Mucosa of gallbladder (tissue), 1 donor: ENCODE measurements at regions not wholly inside any gene's neighbourhood (a gene's known extent, or its start where the extent isn't known, plus 50 kb on each side); places are given as distances from the start of the nearest gene placed in this dataset.

Experiments
- DNase-seq: peaks from one replicate; pipeline ENCODE4 v3.0.0-alpha.2; 2020; ENCODE audit warnings: low spot score
- donor health status: DM: no; HTN: no; CAD: no.

DNA sequence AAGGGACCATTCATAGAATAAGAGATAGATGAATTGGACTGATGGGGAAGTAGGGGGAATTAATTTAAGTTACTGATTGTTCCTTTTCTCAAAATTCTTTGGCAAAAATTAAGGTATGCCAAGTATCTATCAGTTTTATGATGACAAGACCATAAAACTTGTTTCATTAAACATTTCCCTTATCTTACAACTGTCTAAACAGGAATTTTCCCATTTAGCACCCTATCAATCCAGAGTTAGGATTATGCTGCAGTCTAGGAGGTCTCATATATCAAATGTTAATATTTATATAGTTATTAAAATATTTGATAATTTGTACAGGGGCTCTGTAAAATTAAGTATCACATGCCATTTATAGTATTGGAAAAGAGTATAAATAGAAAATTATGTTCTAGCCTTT lies 51.5 kb upstream of the ARID1B start:
- DNase-seq: no peak

DNA sequence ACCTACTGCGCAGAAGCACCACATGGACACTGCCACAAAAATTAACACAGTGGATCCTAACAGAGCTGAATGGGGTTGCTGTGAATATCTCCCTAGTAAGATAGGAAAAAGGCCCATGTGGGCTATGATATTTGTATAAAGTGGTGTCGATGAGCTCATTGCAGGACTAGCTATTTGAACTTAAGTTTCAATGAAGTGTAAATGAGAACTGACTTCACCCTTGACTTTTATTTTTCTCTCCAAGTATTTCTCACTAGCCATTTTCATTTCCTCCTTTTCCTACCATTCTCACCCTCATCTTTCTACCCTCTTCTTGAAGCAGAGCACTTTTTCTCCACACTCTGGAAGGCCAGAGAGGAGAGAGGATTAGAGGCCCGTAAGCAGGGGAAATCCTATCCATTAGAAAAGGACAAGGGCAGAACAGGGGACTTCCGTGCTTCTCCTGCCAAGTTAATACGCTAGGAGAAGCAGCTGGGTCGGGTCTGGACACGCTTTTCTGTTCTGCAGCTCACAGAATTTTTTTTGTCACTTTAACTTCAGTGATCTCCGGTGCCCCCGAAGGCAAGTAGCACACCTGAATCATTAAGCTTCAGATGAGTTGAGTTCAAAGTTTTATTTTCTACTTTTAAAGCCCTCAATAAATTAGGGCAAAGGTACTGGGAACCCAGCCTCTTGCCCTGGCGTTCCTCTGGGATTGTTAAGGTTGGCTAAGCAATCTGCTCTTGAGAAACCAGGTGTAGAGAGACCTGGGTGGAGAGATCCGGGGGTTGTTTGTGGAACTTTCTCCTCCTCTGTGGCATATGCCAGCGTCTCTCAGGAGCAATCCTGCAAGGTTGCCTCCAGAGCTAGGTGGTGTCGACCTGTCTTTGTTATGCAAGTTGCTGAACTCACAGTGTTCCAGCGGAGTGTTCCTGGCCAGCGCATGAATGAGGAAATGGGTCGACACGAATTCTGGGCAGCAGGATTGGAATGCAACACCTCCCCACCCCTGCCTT lies 56.2 kb upstream of the ARID1B start:
- peak; percentile 62 for DNase-seq

DNA sequence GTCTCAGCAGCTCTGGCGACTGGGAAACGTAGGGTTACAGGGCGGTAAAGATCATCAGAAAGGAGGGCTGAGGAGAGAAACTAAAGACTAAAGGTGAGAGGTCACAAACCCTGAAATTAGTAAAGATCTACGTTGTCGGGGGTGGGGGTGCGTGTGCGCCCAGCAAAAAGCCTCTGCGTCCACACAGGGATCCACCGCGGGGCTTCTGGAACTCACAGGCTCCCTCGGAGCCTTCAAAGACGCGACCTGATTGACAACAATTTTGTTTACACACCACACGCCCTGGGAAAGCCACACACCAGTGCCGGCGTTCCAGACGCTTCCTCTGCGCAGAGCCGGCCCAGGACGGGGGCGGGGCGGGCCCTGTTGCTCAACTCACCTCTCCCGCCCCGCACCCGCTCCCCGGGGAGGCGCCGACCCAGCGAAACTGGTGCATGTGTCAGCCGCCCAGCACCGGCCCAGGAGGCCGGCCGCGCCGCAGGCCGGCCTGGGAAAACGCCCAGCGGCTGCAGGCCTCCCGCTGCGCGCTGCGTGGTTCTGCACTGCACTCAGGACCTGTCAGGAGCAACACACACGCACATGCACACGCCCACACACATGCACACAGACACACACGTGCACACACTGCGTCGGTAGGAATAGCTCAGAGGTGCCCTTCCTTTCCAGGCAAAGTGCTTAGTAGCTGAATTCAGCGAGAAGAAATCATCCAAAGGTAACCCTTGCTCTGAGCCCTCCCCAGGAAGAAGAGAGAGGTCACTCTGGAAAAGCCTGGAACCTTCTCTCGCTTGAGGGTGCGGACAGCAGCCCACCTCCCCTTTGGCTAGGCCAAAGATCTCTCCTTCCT lies 57.2 kb upstream of the ARID1B start:
- peak; percentile 96 for DNase-seq

DNA sequence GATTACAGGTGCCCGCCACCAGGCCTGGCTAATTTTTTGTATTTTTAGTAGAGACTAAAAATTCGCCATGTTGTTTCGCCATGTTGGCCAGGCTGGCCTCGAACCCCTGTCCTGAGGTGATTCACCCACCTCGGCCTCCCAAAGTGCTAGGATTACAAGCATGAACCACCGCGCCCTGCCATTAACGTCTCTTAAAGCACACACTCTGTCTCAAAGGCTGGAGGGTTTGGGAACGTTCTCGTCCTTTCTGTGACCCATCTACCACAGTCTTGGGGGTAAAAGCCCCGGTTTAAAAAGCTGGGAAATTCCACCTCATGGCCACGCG lies 57.8 kb upstream of the ARID1B start:
- no peak for DNase-seq

DNA sequence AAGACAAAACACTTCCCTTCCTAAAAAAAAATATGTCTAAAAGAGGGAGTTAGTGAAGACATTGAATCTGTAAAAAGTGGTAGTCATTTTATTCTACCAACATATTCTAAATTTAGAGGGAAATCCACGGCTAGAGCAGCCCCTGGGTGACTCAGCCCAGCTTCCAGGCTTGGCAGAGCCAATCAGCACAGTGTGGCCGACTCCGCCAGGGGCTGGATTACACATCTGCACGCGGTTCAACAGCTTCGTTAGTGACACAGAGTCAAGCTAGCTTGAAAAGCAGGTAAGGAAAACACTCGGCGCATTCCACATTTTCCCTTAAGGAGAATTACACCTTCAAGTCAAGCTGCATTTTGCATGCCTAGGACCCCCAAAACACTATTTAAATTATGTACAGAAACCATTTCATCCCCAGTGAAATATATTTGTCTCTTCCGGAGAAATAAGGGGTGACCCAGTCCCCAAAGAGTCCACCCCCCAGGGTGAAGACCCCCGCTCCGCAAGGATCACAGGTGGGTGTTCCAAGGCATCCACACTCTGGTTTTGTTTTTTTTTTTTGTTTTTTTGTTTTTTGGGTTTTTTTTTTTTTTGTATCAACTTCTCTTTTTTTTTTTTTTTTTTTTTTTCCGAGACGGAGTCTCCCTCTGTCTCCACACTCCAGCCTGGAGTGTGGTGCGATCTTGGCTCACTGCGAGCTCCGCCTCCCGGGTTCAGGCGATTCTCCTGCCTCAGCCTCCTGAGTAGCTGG lies 58.4 kb upstream of the ARID1B start:
- DNase-seq: peak; percentile 38

DNA sequence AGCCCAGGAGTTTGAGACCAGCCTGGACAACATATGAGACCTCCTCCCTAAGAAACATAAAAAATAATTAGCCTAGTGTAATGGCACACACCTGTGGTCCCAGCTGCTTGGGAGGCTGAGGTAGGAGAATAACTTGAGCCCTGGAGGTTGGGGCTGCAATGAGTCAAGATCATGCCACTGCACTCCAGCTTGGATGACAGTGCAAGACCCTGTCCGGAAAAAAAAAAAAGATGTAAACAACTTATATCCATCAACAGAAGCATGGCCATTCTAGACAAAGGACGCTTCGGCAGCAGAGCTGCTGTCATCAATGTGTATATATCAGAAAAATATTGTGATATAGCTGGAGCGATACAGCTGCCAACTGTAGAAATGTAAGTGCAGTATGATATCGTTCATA lies 59.6 kb upstream of the ARID1B start:
- no peak for DNase-seq

DNA sequence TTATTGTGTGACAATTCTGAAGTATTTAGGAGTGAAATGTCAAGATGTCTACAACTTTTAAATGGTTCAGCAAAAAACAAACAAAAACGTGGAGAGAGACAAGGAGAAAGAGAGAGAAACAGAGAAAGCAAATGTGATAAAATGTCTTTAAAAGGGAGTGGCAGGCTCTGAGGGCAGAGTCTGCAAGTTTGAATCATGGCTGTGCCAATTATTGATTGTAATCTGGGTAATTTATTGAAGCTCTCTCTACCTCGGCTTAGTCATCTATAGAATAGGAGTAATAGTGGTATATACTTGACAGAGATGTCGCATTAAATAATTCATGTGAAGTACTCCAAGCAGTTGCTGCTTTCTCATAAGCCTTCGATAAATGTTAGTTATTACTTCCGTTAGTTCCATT lies 61.3 kb upstream of the ARID1B start:
- DNase-seq: no peak

DNA sequence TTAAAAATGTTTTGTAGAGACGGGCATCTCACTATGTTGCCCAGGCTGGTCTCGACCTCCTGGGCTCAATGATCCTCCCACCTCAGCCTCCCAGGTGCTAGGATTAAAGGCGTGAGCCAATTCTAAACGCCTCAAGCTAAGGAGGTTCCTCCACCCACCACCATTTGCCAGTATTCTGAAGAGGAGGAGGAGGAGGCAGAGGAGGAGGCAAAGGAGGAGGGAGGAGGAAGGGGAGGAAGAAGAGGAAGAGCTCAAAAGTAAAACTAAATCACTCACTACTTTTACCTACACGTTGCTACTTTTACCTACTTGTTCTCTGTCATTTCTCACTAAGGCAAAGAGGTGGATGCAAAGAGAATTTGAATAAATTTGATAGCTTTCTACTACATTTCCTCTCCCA lies 63.6 kb upstream of the ARID1B start:
- DNase-seq: no peak

DNA sequence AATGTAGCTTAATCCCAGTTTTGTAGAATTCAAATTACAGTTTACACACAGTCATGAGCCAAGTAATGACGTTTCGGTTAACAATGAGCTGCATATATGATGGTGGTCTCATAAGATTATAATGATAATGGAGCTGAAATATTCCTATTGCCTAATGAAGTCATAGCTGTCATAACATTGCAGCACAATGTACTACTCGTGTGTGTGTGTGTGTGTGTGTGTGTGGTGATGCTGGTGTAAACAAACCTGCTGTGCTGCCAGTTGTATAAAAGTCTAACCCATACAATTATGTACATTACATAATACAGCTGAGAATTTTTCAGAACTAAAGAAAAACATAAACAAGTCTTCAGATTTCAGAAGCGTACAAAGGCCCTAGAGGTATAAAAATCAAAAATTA lies 66.7 kb upstream of the ARID1B start:
- DNase-seq: no peak

DNA sequence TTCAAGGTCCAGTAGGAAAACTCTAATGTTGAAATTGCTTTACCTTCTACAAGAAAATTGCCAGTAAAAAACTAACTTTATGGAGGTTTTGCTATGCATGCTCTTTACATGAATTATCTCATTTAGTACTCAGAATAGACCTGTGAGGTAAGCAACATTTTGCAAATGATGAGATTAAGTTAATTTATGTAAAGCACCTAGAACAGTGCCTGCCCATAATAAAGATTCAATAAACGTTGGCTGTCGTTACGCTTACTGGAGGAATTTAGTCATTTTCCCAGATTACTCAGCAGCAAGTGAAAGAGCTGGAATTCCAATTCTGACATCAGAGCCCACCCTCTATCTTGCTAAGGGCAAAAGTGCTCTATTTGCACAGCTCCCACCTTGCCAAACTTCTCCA lies 69.4 kb upstream of the ARID1B start:
- no peak for DNase-seq

DNA sequence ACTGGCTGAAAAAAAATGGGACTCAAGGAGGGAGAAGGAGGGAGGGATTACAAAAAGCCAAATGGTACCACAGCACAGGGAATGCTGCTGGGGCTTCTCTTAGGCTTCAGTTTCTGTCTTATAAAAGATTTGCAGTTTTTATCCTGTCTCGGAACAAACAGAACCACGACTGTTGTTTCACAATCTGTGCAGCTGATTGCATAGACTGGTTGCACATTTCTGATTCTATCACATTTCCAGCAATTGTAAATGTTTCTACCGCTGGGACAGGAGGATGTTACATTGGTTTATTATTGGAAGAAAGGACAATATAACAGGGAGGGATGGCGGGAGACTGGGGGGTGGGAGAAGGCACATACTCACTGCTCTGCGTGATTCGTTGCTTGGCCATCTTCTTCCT lies 73.5 kb upstream of the ARID1B start:
- no peak for DNase-seq

DNA sequence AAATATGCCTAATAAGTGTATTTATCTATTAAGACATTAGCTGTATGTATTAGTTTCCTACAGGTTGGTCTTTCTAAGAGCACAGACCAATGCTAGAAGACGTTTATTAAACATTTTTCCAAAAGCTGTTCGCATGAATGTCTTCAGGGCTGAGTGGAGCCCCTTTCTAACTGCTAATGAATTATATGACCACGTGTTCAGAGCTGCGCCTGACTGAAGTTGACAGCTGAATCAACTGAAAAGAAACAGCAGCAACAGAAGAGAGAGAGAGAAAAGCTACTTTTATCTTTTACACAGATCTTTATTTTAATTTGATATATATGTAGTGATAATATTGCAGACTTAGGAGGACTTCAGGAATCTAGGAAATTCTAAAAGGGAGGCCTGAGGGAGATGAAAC lies 75.2 kb upstream of the ARID1B start:
- no peak for DNase-seq

DNA sequence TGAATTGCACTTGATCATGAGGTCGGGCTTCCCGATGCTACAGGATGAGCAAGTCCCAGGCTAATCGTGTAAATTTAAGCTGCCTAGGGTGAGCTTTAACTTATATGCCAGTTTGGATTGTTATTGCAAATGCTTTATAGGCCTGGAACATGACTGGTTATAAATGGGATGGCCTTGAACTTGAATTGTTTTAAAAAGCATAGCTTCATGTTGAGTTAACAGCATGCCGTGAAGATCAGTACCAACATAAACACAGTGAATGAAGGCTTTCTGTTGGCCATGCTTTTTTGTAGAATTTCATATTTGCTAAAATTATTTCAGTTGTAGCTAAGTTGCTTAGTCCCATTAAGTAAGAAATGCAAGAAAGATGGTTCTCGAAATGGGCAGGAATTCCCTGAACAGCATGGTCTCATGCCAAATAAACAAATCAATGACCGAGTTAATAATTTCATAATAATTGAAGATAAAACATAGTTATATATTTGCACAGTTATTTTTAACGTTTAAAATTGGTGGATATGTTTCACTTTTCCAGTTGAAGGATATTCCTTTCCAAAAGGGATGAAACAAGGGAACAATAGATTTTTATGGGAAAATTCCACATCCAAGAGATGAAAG lies 76.6 kb upstream of the ARID1B start:
- no peak for DNase-seq

DNA sequence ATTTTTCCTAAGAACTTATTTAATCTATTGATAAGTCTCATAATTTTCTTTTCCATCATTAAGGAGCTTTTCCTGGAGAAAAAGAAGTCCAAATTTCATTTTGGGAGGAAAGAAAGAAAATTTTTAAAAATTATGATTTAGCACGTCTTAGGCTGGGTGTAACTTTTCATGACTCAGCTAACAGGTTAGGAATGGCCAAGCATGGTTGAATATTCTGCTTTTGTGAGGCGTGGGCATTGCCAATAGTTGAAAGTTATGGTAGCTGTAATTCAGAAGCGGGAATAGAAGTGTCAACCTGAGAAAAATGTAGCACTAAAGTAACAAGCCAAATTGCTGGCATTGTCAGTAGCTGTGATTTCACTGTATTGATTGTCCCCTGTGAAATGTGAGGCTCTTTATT lies 77.2 kb upstream of the ARID1B start:
- no peak for DNase-seq

DNA sequence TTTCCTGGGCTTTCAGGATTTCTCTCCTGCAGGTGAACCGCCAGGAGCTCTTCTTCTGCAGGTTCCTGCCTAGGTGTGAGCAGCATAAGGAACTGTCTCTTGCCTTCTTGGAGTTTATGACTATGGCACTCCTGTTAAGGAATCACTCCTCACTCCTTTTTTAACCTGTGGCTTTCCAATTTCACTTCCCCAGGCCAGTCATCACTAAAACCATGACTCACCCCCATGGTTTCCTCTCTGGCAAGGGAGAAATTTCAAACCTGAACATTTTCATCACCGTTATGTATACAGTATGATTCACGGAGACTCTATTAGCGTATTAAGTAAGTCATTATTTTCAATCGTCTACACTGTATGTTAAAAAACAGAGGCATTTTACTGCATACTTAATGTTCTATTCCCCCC lies 78.2 kb upstream of the ARID1B start:
- DNase-seq: no peak

DNA sequence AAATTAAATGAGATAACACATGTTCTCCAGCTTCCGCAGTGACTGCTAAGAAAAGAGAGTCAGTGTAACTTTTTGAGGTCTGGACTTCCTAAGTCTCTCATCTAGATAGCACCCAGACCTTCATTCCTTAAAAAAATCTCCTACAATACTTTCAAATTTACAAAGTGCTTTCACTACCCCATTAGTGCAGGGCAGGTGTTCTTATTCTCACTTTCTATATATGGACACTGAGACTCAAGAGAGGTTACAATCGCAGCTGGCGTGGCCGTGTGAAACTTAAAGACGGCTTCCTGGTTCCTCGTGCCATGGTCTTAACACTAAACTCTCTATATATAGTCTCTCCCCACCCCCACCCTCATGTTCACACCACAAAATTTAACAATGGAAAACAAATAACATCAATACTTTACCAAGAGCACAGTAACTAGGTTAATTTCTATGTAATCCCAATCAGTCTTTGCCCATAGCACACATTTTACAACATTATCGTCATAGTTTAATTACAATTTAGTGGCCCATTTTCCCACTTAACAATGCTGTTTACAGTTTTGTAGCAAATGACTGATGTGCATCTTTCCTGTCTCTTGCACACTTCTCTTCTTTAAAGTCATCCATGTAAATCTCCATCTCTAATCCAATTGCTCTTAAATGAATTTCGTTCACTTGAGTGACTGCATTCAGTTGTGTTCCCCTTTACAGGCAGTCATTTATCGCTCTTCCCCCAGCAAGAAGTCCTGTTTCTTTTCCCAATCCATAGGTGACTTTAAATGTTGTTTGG lies 78.8 kb upstream of the ARID1B start:
- no peak for DNase-seq

DNA sequence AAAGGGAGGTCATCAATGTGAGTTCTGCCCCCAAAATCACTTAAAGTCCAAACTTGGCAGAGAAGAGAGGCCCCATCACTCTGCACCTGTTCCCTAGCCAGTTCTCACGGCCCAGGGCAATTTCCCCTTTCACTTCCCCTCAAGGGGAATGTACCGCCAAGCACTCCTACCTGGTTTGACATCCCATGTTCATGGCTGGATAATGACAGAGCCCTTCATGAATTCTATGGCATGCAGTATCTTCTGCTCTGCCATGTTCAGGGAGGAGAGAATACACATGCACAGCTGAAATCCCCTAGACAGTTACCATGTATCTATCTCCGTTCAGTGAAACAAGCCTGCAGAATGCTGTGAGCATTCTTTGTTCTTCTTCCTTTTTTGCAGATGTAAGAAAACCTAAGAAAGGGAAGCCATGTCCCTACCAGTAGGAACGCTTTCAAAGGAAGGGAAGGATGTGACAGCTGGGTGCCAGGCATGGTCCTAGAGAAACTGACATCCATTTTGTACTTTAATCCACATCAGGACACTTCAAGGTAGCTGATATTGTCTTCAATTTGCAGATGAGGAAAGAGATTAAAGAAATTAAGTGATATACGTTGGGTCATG lies 79.8 kb upstream of the ARID1B start:
- DNase-seq: no peak

DNA sequence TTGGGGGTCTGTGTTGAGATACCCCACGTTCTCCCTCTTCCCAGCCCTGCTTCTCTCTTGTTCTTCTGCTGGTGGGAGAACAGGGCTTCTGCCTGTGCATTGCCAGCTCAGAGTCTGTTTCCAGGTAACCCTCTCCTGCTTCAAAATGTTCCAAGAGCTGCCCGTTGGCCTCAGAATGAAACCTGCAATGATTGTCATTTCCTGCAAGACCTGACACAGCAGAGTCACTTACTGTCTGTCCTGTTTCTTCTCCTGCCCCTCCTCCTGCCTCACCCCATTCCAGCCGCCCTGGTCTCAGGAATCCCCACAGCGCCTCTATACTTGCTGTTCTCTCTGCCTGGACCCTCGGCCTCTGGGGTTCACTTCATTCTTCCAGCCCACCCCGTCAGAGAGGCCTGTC lies 81.4 kb upstream of the ARID1B start:
- no peak for DNase-seq

DNA sequence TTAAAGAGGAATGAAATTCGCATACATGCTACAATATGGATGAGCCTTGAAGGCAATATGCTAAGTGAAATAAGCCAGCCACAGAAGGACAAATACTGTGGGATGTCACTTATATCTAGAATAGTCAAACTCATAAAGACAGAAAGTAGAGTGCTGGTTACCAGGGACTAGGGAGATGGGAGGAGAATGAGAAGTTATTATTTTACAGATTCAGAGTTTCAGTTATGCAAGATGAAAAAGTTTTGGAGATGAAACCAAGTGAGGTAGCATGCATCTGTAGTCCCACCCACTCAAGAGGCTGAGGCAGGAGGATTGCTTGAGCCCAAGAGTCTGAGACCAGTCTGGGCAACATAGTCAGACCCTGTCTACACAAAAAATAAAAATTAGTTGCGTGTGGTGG lies 82.5 kb upstream of the ARID1B start:
- DNase-seq: no peak

DNA sequence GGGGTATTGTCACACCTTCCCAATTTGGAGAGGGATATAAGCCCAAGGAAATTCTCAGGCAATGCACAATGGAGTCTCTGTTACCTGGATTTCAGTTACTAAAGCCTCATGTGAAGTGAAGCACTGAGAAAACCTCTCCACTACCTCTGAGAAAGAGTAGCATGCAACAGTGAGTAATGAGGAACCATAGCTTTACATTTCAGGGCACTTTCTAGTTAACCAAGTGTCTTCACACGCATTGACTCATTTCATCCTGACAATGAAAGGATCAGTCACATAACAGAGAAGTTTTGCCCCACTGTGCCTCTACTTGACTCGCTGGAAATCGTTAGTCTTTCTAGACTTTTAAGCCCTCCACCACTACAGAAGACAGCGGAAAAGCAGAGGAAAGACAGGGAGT lies 86.2 kb upstream of the ARID1B start:
- DNase-seq: no peak

DNA sequence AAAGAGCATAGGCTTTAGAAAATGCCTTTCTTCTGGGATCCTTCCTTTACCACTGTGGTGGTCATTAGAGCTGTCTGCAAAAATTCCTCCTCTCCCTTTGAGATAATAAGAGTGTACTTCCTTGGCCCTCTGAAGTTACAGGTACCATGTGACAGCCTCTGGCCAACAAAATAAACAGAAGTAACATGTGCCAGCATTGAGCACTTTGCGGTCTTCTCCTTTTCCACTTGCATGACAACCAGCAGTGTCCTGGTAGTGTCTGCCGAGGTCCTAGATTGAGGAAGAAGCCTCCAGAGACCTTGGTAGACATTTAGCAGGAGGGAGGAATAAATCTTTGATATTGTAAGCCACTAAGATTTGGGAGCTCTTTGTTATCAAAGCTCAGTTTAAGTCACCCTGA lies 87.5 kb upstream of the ARID1B start:
- no peak for DNase-seq
